A549 (cell line): ENCODE measurements at regions not wholly inside any gene's neighbourhood (a gene's known extent, or its start where the extent isn't known, plus 50 kb on each side); places are given as distances from the start of the nearest gene placed in this dataset.

Experiments used
- ATAC-seq, 2 experiments: fragments of 200-7000 bp in 1 of 2; fragments of >200 bp in 1 of 2; cut with Nextera tagmentation in 1 of 2; cut with Tn5 transposase in 1 of 2; 3 replicates each; pipeline versions ENCODE4 v1.8.0 to v1.9.1; 2018 to 2020; ENCODE audit warnings: mild to moderate bottlenecking in 1 of 2, moderate library complexity in 1 of 2
- CTCF ChIA-PET: fragments of 300-600 bp; sonication (Branson Sonifier 250); formaldehyde crosslinking; extraction: SDS; loops from one replicate; lab custom pipeline; 2021; ENCODE audit warnings: antibody characterized with exemption, inconsistent platforms; lab: Yijun Ruan, JAX
- POLR2A ChIA-PET: fragments of 350-600 bp; formaldehyde crosslinking; extraction: SDS; loops from one replicate; lab custom pipeline; 2021; ENCODE audit warnings: antibody characterized with exemption, inconsistent platforms; lab: Yijun Ruan, JAX
- DNase-seq, 2 experiments: peaks; one replicate each; pipeline versions ENCODE4 v3.0.0 to v3.0.0-alpha.2; 2011 to 2016; ENCODE audit warnings: low read depth in 1 of 2, low spot score in 1 of 2
- FAIRE-seq: peaks from 2 replicates; lab custom pipeline; 2011; peaks lifted over from hg19 to GRCh38; lab: Jason Lieb, UNC
- H3K27ac ChIP-seq, 2 experiments: fragments of >200 bp; sonication (Bioruptor Twin); formaldehyde crosslinking; 3 replicates each; pipeline ENCODE4 v1.5.1; 2016 to 2017
- H3K4me1 ChIP-seq: fragments of >200 bp; sonication (Bioruptor Twin); formaldehyde crosslinking; 3 replicates; pipeline ENCODE4 v1.6.1; 2016
- H3K4me2 ChIP-seq: fragments of >200 bp; sonication (Bioruptor Twin); formaldehyde crosslinking; 3 replicates; pipeline ENCODE4 v1.6.1; 2016
- H3K4me3 ChIP-seq: fragments of >200 bp; sonication (Bioruptor Twin); formaldehyde crosslinking; 3 replicates; pipeline ENCODE4 v1.5.1; 2016
- H3K9me3 ChIP-seq: fragments of >200 bp; sonication (Bioruptor Twin); formaldehyde crosslinking; 3 replicates; pipeline ENCODE4 v1.6.1; 2016
- BHLHE40 ChIP-seq: IDR thresholded peaks from 2 replicates; pipeline ENCODE4 v1.6.1; 2012; ENCODE audit warnings: low read depth, low read length, inconsistent platforms
- CBX8 ChIP-seq: fragments of 200-600 bp; sonication (generic); IDR thresholded peaks from 2 replicates; pipeline ENCODE4 v1.6.1; 2016
- CEBPB ChIP-seq, 2 experiments: fragments of >200 bp in 1 of 2; sonication (Bioruptor Twin) in 1 of 2; formaldehyde crosslinking in 1 of 2; IDR thresholded peaks; 2 replicates each; pipeline ENCODE4 v1.6.1; 2012 to 2016
- EP300 ChIP-seq, 2 experiments: fragments of >200 bp; sonication (Bioruptor Twin); formaldehyde crosslinking; IDR thresholded peaks; 2 replicates in 1 of 2; 3 replicates in 1 of 2; pipeline ENCODE4 v1.6.1; 2016 to 2017
- ESRRA ChIP-seq: fragments of 150-350 bp; IDR thresholded peaks from 2 replicates; pipeline ENCODE4 v1.6.1; 2014; ENCODE audit warnings: mild to moderate bottlenecking, low read length, borderline replicate concordance
- FOSL2 ChIP-seq, 2 experiments: fragments of 450-650 bp in 1 of 2; fragments of >200 bp in 1 of 2; sonication (Bioruptor Twin) in 1 of 2; formaldehyde crosslinking; IDR thresholded peaks; 2 replicates each; pipeline versions ENCODE4 v1.5.0 to v1.6.1; 2016 to 2020; ENCODE audit warnings: mild to moderate bottlenecking in 1 of 2, moderate library complexity in 1 of 2
- GATA3 ChIP-seq: IDR thresholded peaks from 2 replicates; pipeline ENCODE4 v1.6.1; 2012; ENCODE audit warnings: borderline replicate concordance
- HOXA7 ChIP-seq: fragments of 250-450 bp; sonication (Bioruptor Pico); IDR thresholded peaks from 2 replicates; pipeline ENCODE4 v1.5.0; 2020; ENCODE audit warnings: mild to moderate bottlenecking, moderate library complexity
- HOXB13 ChIP-seq: fragments of 250-450 bp; sonication (Bioruptor Pico); IDR thresholded peaks from 2 replicates; pipeline ENCODE4 v1.5.0; 2020; ENCODE audit warnings: low read depth, mild to moderate bottlenecking, moderate library complexity
- HOXB5 ChIP-seq: fragments of 250-450 bp; sonication (Bioruptor Pico); IDR thresholded peaks from 2 replicates; pipeline ENCODE4 v1.5.0; 2020; ENCODE audit warnings: mild to moderate bottlenecking, moderate library complexity
- KDM5A ChIP-seq: fragments of 200-600 bp; sonication (generic); IDR thresholded peaks from 2 replicates; pipeline ENCODE4 v1.6.1; 2016; ENCODE audit warnings: antibody characterized with exemption, mild to moderate bottlenecking
- MYC ChIP-seq: IDR thresholded peaks from 2 replicates; pipeline ENCODE4 v1.6.1; 2012; ENCODE audit warnings: mild to moderate bottlenecking, inconsistent platforms, low read length, improper control_type of control experiment, borderline replicate concordance
- NFE2L2 ChIP-seq: fragments of 150-350 bp; conservative IDR thresholded peaks from 2 replicates; pipeline ENCODE4 v1.6.1; 2014; ENCODE audit warnings: low read length
- POLR2AphosphoS2 ChIP-seq: conservative IDR thresholded peaks from 2 replicates; pipeline ENCODE4 v1.6.1; 2012; ENCODE audit warnings: low read length, improper control_type of control experiment, inconsistent platforms
- RAD21 ChIP-seq, 2 experiments: fragments of >200 bp in 1 of 2; sonication (Bioruptor Twin) in 1 of 2; formaldehyde crosslinking in 1 of 2; IDR thresholded peaks in 1 of 2; conservative IDR thresholded peaks in 1 of 2; 2 replicates in 1 of 2; 3 replicates in 1 of 2; pipeline ENCODE4 v1.6.1; 2012 to 2018; ENCODE audit warnings: inconsistent platforms in 1 of 2
- RARB ChIP-seq: fragments of 250-450 bp; sonication (Bioruptor Pico); IDR thresholded peaks from 2 replicates; pipeline ENCODE4 v1.8.0; 2021; ENCODE audit warnings: mild to moderate bottlenecking, moderate library complexity
- RCOR1 ChIP-seq: fragments of 150-350 bp; IDR thresholded peaks from 2 replicates; pipeline ENCODE4 v1.6.1; 2014; ENCODE audit warnings: antibody characterized with exemption, low read length, low read depth
- RFX5 ChIP-seq: fragments of 450-650 bp; IDR thresholded peaks from 2 replicates; pipeline ENCODE4 v1.7.1; 2014; ENCODE audit warnings: antibody characterized with exemption, mild to moderate bottlenecking, moderate library complexity
- SMC3 ChIP-seq: fragments of >200 bp; sonication (Bioruptor Twin); formaldehyde crosslinking; IDR thresholded peaks from 3 replicates; pipeline ENCODE4 v1.6.1; 2018; ENCODE audit warnings: inconsistent platforms
- TFCP2L1 ChIP-seq: fragments of 250-450 bp; sonication (Bioruptor Pico); IDR thresholded peaks from 2 replicates; pipeline ENCODE4 v1.5.0; 2021; ENCODE audit warnings: mild to moderate bottlenecking
- ZNF302 ChIP-seq: fragments of 250-450 bp; sonication (Bioruptor Pico); IDR thresholded peaks from 2 replicates; pipeline ENCODE4 v1.9.0; 2021; ENCODE audit warnings: inconsistent platforms, mild to moderate bottlenecking, moderate library complexity
- WGBS: methylation state at CpG from one replicate; pipeline ENCODE4 v1.1.6; 2017; ENCODE audit errors: missing lambda C conversion rate; 5-methylcytosine and 5-hydroxymethylcytosine counted together
- TF ChIP-seq, protein P1 (sequence below): IDR thresholded peaks from 2 replicates; pipeline ENCODE4 v1.6.1; 2012; ENCODE audit warnings: low read depth, borderline replicate concordance
- TF ChIP-seq, protein P2 (sequence below): IDR thresholded peaks from 2 replicates; pipeline ENCODE4 v1.6.1; 2012
- TF ChIP-seq, protein P3 (sequence below): fragments of >200 bp; sonication (Bioruptor Twin); formaldehyde crosslinking; IDR thresholded peaks from 2 replicates; pipeline ENCODE4 v1.6.1; 2016
- TF ChIP-seq, protein P4 (sequence below): fragments of >200 bp; sonication (Bioruptor Twin); formaldehyde crosslinking; IDR thresholded peaks from 3 replicates; pipeline ENCODE4 v1.5.1; 2016
- TF ChIP-seq, protein P5 (sequence below): fragments of 150-350 bp; IDR thresholded peaks from 2 replicates; pipeline ENCODE4 v1.6.1; 2014; ENCODE audit warnings: low read depth, mild to moderate bottlenecking, low read length

DNA sequence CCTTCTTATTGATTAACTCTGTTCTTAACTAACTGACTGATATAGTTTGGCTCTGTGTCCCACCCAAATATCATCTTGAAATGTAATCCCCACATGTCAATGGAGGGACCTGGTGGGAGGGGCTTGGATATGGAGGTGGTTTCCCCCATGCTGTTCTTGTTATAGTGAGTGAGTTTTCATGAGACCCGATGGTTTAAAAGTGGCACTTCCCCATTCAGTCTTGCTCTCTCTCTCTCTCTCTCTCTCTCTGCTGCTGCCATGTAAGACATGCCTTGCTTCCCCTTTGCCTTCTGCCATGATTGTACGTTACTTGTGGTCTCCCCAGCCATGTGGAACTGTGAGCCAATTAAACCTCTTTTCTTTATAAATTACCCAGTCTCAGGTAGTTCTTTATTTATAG is 81.8 kb upstream of the SPACA1 start (continued):
- TF ChIP-seq NFE2L2 (no peak), RFX5 (no peak), RAD21 (conservative IDR thresholded peaks at IDR 0.05 in 1 of 2, IDR thresholded peaks at IDR 0.05 in 1 of 2) (no peak), MYC (no peak), RCOR1 (no peak), FOSL2 (IDR thresholded peaks at IDR 0.05) (no peak), FOSL2 (CRISPR knock-in tag; IDR thresholded peaks at IDR 0.05) (no peak), HOXB5 (CRISPR knock-in tag) (no peak), EP300 (IDR thresholded peaks at IDR 0.05) (no peak), ESRRA (no peak), POLR2AphosphoS2 (no peak)
- TF ChIP-seq, protein P1, sequence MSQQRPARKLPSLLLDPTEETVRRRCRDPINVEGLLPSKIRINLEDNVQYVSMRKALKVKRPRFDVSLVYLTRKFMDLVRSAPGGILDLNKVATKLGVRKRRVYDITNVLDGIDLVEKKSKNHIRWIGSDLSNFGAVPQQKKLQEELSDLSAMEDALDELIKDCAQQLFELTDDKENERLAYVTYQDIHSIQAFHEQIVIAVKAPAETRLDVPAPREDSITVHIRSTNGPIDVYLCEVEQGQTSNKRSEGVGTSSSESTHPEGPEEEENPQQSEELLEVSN: no peak
- TF ChIP-seq, protein P2, sequence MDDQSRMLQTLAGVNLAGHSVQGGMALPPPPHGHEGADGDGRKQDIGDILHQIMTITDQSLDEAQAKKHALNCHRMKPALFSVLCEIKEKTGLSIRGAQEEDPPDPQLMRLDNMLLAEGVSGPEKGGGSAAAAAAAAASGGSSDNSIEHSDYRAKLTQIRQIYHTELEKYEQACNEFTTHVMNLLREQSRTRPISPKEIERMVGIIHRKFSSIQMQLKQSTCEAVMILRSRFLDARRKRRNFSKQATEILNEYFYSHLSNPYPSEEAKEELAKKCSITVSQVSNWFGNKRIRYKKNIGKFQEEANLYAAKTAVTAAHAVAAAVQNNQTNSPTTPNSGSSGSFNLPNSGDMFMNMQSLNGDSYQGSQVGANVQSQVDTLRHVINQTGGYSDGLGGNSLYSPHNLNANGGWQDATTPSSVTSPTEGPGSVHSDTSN: no peak

DNA sequence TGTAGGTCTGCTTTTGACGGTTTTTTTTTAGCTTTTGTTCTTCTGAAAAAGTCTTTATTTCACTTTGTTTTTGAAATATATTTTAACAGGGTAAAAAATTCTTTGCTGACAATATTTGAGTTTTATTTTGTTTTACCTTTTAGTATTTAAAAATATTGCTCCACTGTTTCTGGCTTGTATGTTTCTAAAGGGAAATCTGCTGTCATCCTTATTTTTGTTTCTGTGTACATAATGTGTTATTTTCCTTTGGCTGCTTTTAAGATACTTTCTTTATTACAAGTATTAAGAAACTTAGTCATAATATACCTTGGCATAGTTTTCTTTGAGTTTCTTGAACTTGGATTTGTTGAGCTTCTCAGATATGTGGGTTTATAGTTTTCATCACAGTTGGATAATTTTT is 88.6 kb upstream of the SPACA1 start:
- ATAC-seq: no peak
- no peak for TF ChIP-seq CBX8
- TF ChIP-seq, protein P3, sequence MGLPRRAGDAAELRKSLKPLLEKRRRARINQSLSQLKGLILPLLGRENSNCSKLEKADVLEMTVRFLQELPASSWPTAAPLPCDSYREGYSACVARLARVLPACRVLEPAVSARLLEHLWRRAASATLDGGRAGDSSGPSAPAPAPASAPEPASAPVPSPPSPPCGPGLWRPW: no peak
- no peak for TF ChIP-seq KDM5A
- no peak for TF ChIP-seq TFCP2L1 (CRISPR knock-in tag)
- TF ChIP-seq ZNF302: no peak
- TF ChIP-seq SMC3: no peak
- TF ChIP-seq HOXA7 (CRISPR knock-in tag): no peak
- no peak for TF ChIP-seq RARB
- TF ChIP-seq, protein P4, sequence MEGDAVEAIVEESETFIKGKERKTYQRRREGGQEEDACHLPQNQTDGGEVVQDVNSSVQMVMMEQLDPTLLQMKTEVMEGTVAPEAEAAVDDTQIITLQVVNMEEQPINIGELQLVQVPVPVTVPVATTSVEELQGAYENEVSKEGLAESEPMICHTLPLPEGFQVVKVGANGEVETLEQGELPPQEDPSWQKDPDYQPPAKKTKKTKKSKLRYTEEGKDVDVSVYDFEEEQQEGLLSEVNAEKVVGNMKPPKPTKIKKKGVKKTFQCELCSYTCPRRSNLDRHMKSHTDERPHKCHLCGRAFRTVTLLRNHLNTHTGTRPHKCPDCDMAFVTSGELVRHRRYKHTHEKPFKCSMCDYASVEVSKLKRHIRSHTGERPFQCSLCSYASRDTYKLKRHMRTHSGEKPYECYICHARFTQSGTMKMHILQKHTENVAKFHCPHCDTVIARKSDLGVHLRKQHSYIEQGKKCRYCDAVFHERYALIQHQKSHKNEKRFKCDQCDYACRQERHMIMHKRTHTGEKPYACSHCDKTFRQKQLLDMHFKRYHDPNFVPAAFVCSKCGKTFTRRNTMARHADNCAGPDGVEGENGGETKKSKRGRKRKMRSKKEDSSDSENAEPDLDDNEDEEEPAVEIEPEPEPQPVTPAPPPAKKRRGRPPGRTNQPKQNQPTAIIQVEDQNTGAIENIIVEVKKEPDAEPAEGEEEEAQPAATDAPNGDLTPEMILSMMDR: no peak
- no peak for TF ChIP-seq GATA3
- TF ChIP-seq HOXB13 (CRISPR knock-in tag): no peak
- no peak for TF ChIP-seq RCOR1

DNA sequence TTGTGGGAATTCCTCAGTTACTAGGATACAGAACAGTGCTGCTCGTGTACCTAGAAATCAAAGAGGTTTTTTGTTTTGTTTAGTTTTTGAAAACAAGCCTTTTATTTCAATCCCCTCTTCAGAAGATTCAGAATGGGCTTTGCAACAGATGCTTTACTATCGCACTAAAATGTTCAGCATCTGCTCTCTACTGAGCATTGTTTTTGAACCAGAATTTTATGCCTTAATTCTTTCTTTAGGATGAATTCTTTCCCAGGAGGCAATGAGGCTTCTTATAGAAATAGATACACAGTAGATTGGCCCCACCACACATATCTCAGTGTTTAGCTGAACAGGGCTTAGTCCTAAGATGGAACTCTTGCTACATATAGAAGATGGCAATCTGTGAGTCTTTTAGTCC is 95.9 kb upstream of the SPACA1 start:
- ChIA-PET CTCF (no interaction called here), POLR2A (no interaction called here)
- DNase-seq (no peak), FAIRE-seq (no peak), ATAC-seq (no peak)
- 60% methylated on average over 2 of the region's 2 CpGs for WGBS
- Histone ChIP-seq H3K9me3 (no peaks in the 10 kb centered on the region), H3K4me2 (no peak overlapping the region), H3K27ac (no peak overlapping the region), H3K4me3 (no peak overlapping the region), H3K4me1 (no peaks in the 10 kb centered on the region)
- no peak for TF ChIP-seq CEBPB (IDR thresholded peaks at IDR 0.05)
- TF ChIP-seq BHLHE40: no peak
- no peak for TF ChIP-seq KDM5A
- TF ChIP-seq, protein P5, sequence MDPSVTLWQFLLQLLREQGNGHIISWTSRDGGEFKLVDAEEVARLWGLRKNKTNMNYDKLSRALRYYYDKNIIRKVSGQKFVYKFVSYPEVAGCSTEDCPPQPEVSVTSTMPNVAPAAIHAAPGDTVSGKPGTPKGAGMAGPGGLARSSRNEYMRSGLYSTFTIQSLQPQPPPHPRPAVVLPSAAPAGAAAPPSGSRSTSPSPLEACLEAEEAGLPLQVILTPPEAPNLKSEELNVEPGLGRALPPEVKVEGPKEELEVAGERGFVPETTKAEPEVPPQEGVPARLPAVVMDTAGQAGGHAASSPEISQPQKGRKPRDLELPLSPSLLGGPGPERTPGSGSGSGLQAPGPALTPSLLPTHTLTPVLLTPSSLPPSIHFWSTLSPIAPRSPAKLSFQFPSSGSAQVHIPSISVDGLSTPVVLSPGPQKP: no peak
- TF ChIP-seq CBX8: no peak
- TF ChIP-seq NFE2L2: no peak

More for the DNA sequence above, 88.6 kb upstream of the SPACA1 start:
- H3K9me3 ChIP-seq: no peaks in the 10 kb centered on the region
- POLR2A ChIA-PET: no interaction called here
- H3K4me1 ChIP-seq: no peaks in the 10 kb centered on the region
- no peak overlapping the region for H3K4me3 ChIP-seq
- no peak overlapping the region for H3K4me2 ChIP-seq
- CTCF ChIA-PET: no interaction called here
- no peak overlapping the region for H3K27ac ChIP-seq
- DNase-seq (no peak), FAIRE-seq (no peak)
- 14% methylated on average over 1 of the region's 1 CpG for WGBS
